ENCODE measurements at regions not wholly inside any gene's neighbourhood (a gene's known extent, or its start where the extent isn't known, plus 50 kb on each side); places are given as distances from the start of the nearest gene placed in this dataset.

DNA sequence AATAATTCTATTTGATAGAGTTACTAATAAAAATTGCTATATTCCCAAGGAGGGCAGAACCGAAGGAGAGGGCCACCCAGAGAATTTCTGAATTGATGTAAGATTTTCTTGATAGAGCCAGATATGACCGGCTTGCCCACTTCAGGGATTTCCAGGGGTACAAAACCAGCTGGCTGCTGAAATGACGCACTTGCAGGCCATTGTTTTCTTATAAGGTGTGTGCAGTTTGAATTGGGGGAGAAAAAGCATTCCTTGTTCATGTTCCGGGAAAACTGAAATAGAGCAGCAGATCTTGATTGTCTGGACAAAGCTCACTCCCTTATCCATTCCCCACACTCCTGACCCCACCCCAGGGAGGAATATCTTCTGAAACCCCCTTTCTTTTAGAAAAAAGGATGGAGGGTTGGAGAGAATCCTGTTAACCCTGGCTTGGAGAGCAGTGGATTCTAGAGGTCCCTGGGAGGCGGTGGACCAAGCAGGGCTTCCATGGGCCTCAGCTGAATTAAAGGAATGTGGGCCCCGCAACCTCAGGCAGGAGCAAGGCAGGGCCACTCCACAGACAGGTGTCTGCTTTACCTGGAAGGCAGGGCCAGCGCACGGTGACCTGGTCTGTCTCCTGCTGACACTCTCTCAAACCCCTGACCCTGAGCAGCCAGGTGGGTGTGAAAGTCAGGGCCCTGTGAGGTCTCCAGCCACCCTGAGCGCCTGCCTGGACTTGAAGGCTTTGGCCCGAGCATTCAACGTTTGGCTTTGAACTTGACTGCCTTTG, 96.4 kb downstream of the TMEM170B start:
- DNase-seq (ENCODE audit: low read depth, low spot score) = no peak
- H3K4me1 Mint-ChIP-seq = peaks cover 19% of the 10 kb centered on the region
- TF ChIP-seq, protein P1, sequence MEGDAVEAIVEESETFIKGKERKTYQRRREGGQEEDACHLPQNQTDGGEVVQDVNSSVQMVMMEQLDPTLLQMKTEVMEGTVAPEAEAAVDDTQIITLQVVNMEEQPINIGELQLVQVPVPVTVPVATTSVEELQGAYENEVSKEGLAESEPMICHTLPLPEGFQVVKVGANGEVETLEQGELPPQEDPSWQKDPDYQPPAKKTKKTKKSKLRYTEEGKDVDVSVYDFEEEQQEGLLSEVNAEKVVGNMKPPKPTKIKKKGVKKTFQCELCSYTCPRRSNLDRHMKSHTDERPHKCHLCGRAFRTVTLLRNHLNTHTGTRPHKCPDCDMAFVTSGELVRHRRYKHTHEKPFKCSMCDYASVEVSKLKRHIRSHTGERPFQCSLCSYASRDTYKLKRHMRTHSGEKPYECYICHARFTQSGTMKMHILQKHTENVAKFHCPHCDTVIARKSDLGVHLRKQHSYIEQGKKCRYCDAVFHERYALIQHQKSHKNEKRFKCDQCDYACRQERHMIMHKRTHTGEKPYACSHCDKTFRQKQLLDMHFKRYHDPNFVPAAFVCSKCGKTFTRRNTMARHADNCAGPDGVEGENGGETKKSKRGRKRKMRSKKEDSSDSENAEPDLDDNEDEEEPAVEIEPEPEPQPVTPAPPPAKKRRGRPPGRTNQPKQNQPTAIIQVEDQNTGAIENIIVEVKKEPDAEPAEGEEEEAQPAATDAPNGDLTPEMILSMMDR (conservative IDR thresholded peaks at IDR 0.05) = no peak
- no peak overlapping the region for H3K4me3 Mint-ChIP-seq
- H3K27ac Mint-ChIP-seq (ENCODE audit: unreplicated experiment) = no peak overlapping the region
- no peaks in the 10 kb centered on the region for H3K36me3 Mint-ChIP-seq (ENCODE audit: low read depth)
- no peaks in the 10 kb centered on the region for H3K27me3 Mint-ChIP-seq (ENCODE audit: low read depth)
- H3K9me3 Mint-ChIP-seq = no peaks in the 10 kb centered on the region

DNA sequence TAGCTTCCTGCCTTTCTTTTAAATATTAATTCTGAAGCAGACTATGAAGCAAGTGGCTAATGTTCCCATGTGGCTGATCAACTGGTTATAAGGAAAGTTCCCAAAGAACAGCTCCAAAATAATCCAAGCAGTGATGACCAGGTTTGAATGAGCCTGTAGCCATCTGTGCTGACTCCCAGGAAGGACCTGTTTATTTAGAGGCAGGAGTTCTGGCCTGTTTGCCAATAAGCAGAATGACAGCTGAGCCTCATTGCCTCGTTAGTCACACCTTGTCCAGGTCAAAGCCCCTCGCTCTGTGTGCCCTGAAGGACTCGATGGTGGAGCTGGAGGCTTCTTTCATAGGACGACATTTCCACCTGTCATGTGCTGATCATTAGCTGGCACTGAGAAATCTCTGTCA, 97.4 kb downstream of the TMEM170B start:
- no peak for DNase-seq (ENCODE audit: low read depth, low spot score)
- H3K27ac Mint-ChIP-seq (ENCODE audit: unreplicated experiment) = no peak overlapping the region
- TF ChIP-seq, protein P1 (conservative IDR thresholded peaks at IDR 0.05) = no peak
- H3K36me3 Mint-ChIP-seq (ENCODE audit: low read depth) = no peaks in the 10 kb centered on the region
- H3K4me3 Mint-ChIP-seq = no peak overlapping the region
- H3K4me1 Mint-ChIP-seq = peaks cover 16% of the 10 kb centered on the region
- no peaks in the 10 kb centered on the region for H3K9me3 Mint-ChIP-seq
- no peaks in the 10 kb centered on the region for H3K27me3 Mint-ChIP-seq (ENCODE audit: low read depth)

DNA sequence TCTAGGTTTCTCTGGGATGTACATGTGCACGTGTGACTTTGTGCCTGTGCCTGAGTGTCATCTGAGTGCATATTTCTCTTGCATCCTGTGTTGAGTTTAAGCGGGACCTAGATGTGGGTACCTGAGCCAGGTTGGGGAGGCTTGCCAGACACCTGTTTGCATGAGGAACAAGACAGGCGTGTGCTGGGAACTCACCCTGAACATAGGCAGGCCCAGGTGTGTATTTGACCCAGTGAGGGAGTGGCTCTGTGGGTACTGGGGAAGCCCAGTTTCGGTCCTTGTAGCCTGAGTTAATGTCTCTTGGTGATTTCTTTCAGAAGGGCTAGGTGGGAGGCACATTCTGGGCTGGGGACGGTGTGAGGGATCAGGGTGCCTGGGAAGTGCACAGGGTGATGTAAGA, 98.6 kb downstream of the TMEM170B start:
- Mint-ChIP-seq H3K4me1 (peaks cover 7% of the 10 kb centered on the region), H3K9me3 (no peaks in the 10 kb centered on the region), H3K4me3 (no peak overlapping the region), H3K36me3 (ENCODE audit: low read depth) (no peaks in the 10 kb centered on the region), H3K27ac (ENCODE audit: unreplicated experiment) (peak overlapping the region; percentile 80), H3K27me3 (ENCODE audit: low read depth) (no peaks in the 10 kb centered on the region)
- no peak for DNase-seq (ENCODE audit: low read depth, low spot score)
- TF ChIP-seq, protein P1 (conservative IDR thresholded peaks at IDR 0.05) = no peak

DNA sequence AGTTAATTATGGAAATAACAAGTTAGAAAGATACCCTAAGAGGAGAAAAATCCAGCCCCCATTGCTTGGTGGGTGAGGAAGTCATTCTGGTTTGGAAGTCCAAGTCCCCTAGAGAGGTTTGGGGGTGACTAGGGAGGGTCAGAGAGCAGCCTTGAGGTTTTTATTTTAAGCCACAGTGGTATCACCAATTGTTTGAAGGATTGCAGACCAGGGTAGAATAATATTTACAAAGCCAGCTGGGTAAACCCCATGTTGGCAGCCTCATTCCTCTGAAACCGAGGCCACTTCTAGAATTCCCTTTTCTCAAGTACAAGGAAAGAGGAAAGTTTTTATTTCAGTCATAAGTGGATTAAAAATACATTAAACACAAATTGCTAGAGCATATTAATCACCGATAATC, 99.7 kb downstream of the TMEM170B start:
- no peak overlapping the region for H3K27ac Mint-ChIP-seq (ENCODE audit: unreplicated experiment)

DNA sequence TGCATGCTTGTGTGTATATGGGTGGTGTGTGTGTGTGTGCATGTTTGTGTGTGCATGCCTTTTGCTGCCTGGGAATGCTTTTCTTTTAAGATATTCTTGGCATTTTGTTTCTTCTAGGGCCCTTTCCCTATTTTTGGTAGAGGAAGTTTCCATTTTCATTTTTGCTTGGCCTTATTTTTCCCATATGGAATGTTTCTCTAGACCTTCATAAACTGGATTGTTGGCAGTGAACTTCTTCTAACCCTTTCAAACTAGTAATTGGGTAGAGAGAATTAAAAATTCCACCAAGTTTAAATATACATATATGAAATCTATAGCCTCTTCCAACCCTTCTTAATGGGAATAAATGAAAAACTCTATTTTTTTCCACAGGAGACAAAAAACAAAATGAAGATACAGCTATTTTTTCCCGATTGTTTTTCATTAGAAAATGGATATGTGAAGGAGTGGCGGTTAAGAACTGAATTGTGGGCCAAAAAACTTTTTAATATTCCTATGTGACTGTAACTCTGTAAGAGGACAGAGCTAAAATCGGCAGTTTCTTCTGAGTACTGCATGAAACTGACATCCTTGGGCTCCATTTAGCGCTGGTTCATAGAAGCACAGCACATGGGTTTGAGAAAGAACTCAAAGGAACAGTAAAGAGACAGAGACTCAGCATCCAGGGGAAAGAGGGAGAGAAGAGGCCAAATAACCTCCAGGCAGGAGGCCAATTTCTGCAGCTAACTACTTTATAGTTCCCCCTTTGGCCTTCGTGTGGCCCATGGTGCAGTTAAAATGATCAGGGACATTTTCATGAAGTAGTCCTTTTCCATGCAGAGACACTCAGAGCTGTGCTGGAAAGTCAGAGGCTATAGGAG, 102.1 kb downstream of the TMEM170B start:
- Mint-ChIP-seq H3K27ac (ENCODE audit: unreplicated experiment) (no peak overlapping the region), H3K27me3 (ENCODE audit: low read depth) (no peaks in the 10 kb centered on the region), H3K4me1 (peaks cover 3% of the 10 kb centered on the region), H3K4me3 (no peak overlapping the region), H3K36me3 (ENCODE audit: low read depth) (no peaks in the 10 kb centered on the region), H3K9me3 (peaks cover 4% of the 10 kb centered on the region)
- no peak for DNase-seq (ENCODE audit: low read depth, low spot score)
- TF ChIP-seq, protein P1 (conservative IDR thresholded peaks at IDR 0.05) = no peak

More for the DNA sequence above, 99.7 kb downstream of the TMEM170B start:
- H3K9me3 Mint-ChIP-seq = peaks cover 4% of the 10 kb centered on the region
- H3K4me3 Mint-ChIP-seq = no peak overlapping the region
- no peaks in the 10 kb centered on the region for H3K27me3 Mint-ChIP-seq (ENCODE audit: low read depth)
- no peak for DNase-seq (ENCODE audit: low read depth, low spot score)
- H3K36me3 Mint-ChIP-seq (ENCODE audit: low read depth) = no peaks in the 10 kb centered on the region
- TF ChIP-seq, protein P1 (conservative IDR thresholded peaks at IDR 0.05) = no peak
- peaks cover 5% of the 10 kb centered on the region for H3K4me1 Mint-ChIP-seq
